Fibroblast of skin of left quadriceps (primary cell): ENCODE measurements at regions not wholly inside any gene's neighbourhood (a gene's known extent, or its start where the extent isn't known, plus 50 kb on each side); places are given as distances from the start of the nearest gene placed in this dataset.

ENCODE experiments used
- DNase-seq, 2 experiments: peaks; one replicate each; pipeline ENCODE4 v3.0.0-alpha.2; 2013; ENCODE audit warnings: low read depth in 2 of 2

GRCh38 chr16:52874042-52874441, 178.7 kb downstream of the CHD9NB start:
- DNase-seq: no peak

GRCh38 chr16:52872731-52873130, 180.0 kb downstream of the CHD9NB start:
- no peak for DNase-seq

- DNase-seq: no peak
Measured at GRCh38 chr16:52871481-52871880, 181.2 kb downstream of the CHD9NB start.

- no peak for DNase-seq
Measured at GRCh38 chr16:52869243-52869642, 183.5 kb downstream of the CHD9NB start.

- DNase-seq: no peak
Measured at GRCh38 chr16:52863000-52863399, 189.7 kb downstream of the CHD9NB start.

- DNase-seq: no peak
Measured at GRCh38 chr16:52861614-52862022, 191.1 kb downstream of the CHD9NB start.

- no peak for DNase-seq
Measured at GRCh38 chr16:52855463-52855862, 197.2 kb downstream of the CHD9NB start.

GRCh38 chr16:52852978-52853377, 199.7 kb downstream of the CHD9NB start:
- DNase-seq: no peak

GRCh38 chr16:52851211-52851740, 201.4 kb downstream of the CHD9NB start:
- DNase-seq: no peak

- no peak for DNase-seq
Measured at GRCh38 chr16:52843381-52843780, 209.3 kb downstream of the CHD9NB start.

- DNase-seq: no peak
Measured at GRCh38 chr16:52837251-52837650, 215.4 kb downstream of the CHD9NB start.

- no peak for DNase-seq
Measured at GRCh38 chr16:52834736-52835465, 217.8 kb downstream of the CHD9NB start.

- no peak for DNase-seq
Measured at GRCh38 chr16:52832771-52833170, 219.9 kb downstream of the CHD9NB start.

GRCh38 chr16:52827456-52827855, 225.2 kb downstream of the CHD9NB start:
- no peak for DNase-seq

- DNase-seq: no peak
Measured at GRCh38 chr16:52825892-52826291, 226.8 kb downstream of the CHD9NB start.

GRCh38 chr16:52819808-52820207, 232.9 kb downstream of the CHD9NB start:
- no peak for DNase-seq

- no peak for DNase-seq
Measured at GRCh38 chr16:52819405-52819804, 233.3 kb downstream of the CHD9NB start.

GRCh38 chr16:52817696-52818095, 235.0 kb downstream of the CHD9NB start:
- DNase-seq: no peak

- DNase-seq: no peak
Measured at GRCh38 chr16:52816993-52817392, 235.7 kb downstream of the CHD9NB start.

GRCh38 chr16:52812678-52813556, 239.8 kb downstream of the CHD9NB start:
- DNase-seq: peak; percentile 1 to 3

GRCh38 chr16:52805559-52806168, 247.0 kb downstream of the CHD9NB start:
- DNase-seq: no peak

- no peak for DNase-seq
Measured at GRCh38 chr16:52800432-52800831, 252.3 kb downstream of the CHD9NB start.
